GM23338 (cell line): ENCODE measurements at regions not wholly inside any gene's neighbourhood (a gene's known extent, or its start where the extent isn't known, plus 50 kb on each side); places are given as distances from the start of the nearest gene placed in this dataset.

Source experiments
- CREB1 ChIP-seq: fragments of 250-450 bp; sonication (Bioruptor Pico); IDR thresholded peaks from 2 replicates; pipeline ENCODE4 v1.5.0; 2020; ENCODE audit warnings: low read depth, mild to moderate bottlenecking, moderate library complexity
- EZH2 ChIP-seq: fragments of 200-600 bp; sonication (generic); IDR thresholded peaks from one replicate; pipeline ENCODE4 v1.8.0; 2017; ENCODE audit warnings: antibody characterized with exemption, mild to moderate bottlenecking, low read depth; ENCODE audit not compliant: unreplicated experiment
- EZH2phosphoT487 ChIP-seq: fragments of 200-600 bp; sonication (generic); IDR thresholded peaks from one replicate; pipeline ENCODE4 v1.8.1; 2018; ENCODE audit warnings: antibody characterized with exemption; ENCODE audit not compliant: unreplicated experiment
- JUNB ChIP-seq: IDR thresholded peaks from one replicate; pipeline ENCODE4 v1.6.1; 2016; ENCODE audit warnings: antibody characterized with exemption; ENCODE audit not compliant: unreplicated experiment
- POLR2AphosphoS5 ChIP-seq: IDR thresholded peaks from 2 replicates; pipeline ENCODE4 v1.6.1; 2016; ENCODE audit warnings: antibody characterized with exemption, low read depth
- REST ChIP-seq: IDR thresholded peaks from one replicate; pipeline ENCODE4 v1.6.1; 2018; ENCODE audit warnings: antibody characterized with exemption; ENCODE audit not compliant: unreplicated experiment
- TF ChIP-seq, protein P1 (sequence below), 2 experiments: fragments of 200-600 bp in 1 of 2; sonication (generic) in 1 of 2; conservative IDR thresholded peaks; 2 replicates each; pipeline versions ENCODE4 v1.5.1 to v1.6.1; 2016 to 2017; ENCODE audit warnings: antibody characterized with exemption in 2 of 2, low read depth in 2 of 2, mild to moderate bottlenecking in 2 of 2, moderate library complexity in 1 of 2

DNA sequence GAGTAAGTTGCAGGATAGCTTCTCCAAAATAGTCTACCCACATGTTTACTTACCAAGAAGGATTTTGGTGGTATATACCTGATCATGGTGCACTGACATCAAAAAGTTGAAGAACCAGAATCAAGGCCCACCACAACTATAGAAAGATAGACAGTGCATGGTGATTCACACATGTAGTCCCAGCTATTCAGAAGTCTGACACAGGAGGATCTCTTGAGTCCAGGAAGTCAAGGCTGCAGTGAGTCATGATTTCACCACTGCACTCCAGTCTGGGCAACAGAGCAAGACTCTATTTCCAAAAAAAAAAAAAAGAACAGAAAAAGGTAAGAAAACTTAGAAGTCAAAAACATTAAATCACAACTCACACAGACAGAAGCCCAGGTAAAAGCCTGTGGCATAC lies 422.2 kb upstream of the FOXG1 start:
- TF ChIP-seq, protein P1, sequence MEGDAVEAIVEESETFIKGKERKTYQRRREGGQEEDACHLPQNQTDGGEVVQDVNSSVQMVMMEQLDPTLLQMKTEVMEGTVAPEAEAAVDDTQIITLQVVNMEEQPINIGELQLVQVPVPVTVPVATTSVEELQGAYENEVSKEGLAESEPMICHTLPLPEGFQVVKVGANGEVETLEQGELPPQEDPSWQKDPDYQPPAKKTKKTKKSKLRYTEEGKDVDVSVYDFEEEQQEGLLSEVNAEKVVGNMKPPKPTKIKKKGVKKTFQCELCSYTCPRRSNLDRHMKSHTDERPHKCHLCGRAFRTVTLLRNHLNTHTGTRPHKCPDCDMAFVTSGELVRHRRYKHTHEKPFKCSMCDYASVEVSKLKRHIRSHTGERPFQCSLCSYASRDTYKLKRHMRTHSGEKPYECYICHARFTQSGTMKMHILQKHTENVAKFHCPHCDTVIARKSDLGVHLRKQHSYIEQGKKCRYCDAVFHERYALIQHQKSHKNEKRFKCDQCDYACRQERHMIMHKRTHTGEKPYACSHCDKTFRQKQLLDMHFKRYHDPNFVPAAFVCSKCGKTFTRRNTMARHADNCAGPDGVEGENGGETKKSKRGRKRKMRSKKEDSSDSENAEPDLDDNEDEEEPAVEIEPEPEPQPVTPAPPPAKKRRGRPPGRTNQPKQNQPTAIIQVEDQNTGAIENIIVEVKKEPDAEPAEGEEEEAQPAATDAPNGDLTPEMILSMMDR (conservative IDR thresholded peaks at IDR 0.05; ENCODE audit: low read depth in 2 of 2): no peak
- TF ChIP-seq POLR2AphosphoS5: no peak
- no peak for TF ChIP-seq CREB1 (CRISPR knock-in tag)
- TF ChIP-seq EZH2phosphoT487: no peak
- no peak for TF ChIP-seq JUNB
- TF ChIP-seq REST: no peak
- no peak for TF ChIP-seq EZH2
